Caco-2 (cell line): ENCODE measurements at regions not wholly inside any gene's neighbourhood (a gene's known extent, or its start where the extent isn't known, plus 50 kb on each side); places are given as distances from the start of the nearest gene placed in this dataset.

Experiments
- BruUV-seq: library from RNA; stranded (reverse); fragments of 400-500 nt; replicated peaks from 2 replicates; lab custom pipeline; 2021; lab: Mats Ljungman, UMichigan
- CTCF ChIA-PET: fragments of 300-600 bp; sonication (Branson Sonifier 250); formaldehyde crosslinking; loops from one replicate; lab custom pipeline; 2022; ENCODE audit warnings: antibody characterized with exemption; lab: Charles Lee
- POLR2A ChIA-PET: fragments of 300-600 bp; sonication (Branson Sonifier 250); formaldehyde crosslinking; loops from one replicate; lab custom pipeline; 2022; ENCODE audit warnings: antibody characterized with exemption; lab: Charles Lee
- DNase-seq, 2 experiments: peaks; one replicate each; pipeline versions ENCODE4 v3.0.0 to v3.0.0-alpha.2; 2020 to 2022
- H3K27me3 ChIP-seq: replicated peaks from 2 replicates; pipeline ENCODE4 v1.6.0; 2011; ENCODE audit warnings: low read length; ENCODE audit not compliant: control insufficient read depth, insufficient read depth
- H3K36me3 ChIP-seq: 2 replicates; pipeline ENCODE4 v1.5.1; 2011; ENCODE audit warnings: low read length; ENCODE audit not compliant: control insufficient read depth, insufficient read depth
- H3K4me1 ChIP-seq: fragments of 250-450 bp; sonication (Bioruptor Pico); 2 replicates; pipeline ENCODE4 v1.5.1; 2020; ENCODE audit warnings: mild to moderate bottlenecking
- H3K4me3 ChIP-seq: 2 replicates; pipeline ENCODE4 v1.5.1; 2011; ENCODE audit warnings: low read depth, mild to moderate bottlenecking, control low read depth, low read length
- H3K9me3 ChIP-seq: fragments of 250-450 bp; sonication (Bioruptor Pico); 2 replicates; pipeline ENCODE4 v1.5.1; 2020; ENCODE audit warnings: mild to moderate bottlenecking, moderate library complexity
- H3K27ac Mint-ChIP-seq: one replicate; pipeline ENCODE4 v1.8.0; 2022; ENCODE audit warnings: mixed read lengths; ENCODE audit not compliant: unreplicated experiment
- H3K27me3 Mint-ChIP-seq: one replicate; pipeline ENCODE4 v1.8.0; 2022; ENCODE audit warnings: mixed read lengths; ENCODE audit not compliant: insufficient read depth, unreplicated experiment
- H3K36me3 Mint-ChIP-seq: one replicate; pipeline ENCODE4 v1.8.0; 2022; ENCODE audit warnings: mild to moderate bottlenecking, mixed read lengths; ENCODE audit not compliant: insufficient read depth, unreplicated experiment
- H3K4me1 Mint-ChIP-seq: one replicate; pipeline ENCODE4 v1.8.0; 2022; ENCODE audit warnings: low read depth, mixed read lengths; ENCODE audit not compliant: unreplicated experiment
- H3K4me3 Mint-ChIP-seq: one replicate; pipeline ENCODE4 v1.8.0; 2022; ENCODE audit warnings: mild to moderate bottlenecking, moderate library complexity, mixed read lengths; ENCODE audit not compliant: unreplicated experiment
- H3K9me3 Mint-ChIP-seq: one replicate; pipeline ENCODE4 v1.8.0; 2022; ENCODE audit warnings: mixed read lengths; ENCODE audit not compliant: unreplicated experiment
- intact Hi-C: fragments of 100-400 bp; cut with micrococcal nuclease; formaldehyde crosslinking; loops from one replicate; pipeline ENCODE4 v1.10.0; 2022; ENCODE audit not compliant: unreplicated experiment
- TF ChIP-seq, protein P1 (sequence below), 2 experiments: fragments of 200-600 bp in 1 of 2; IDR thresholded peaks; 1 replicate in 1 of 2; 2 replicates in 1 of 2; pipeline versions ENCODE4 v1.5.1 to v1.8.0; 2011 to 2022; ENCODE audit warnings: antibody characterized with exemption in 1 of 2, control low read depth in 1 of 2, inconsistent platforms in 1 of 2, low read depth in 1 of 2, low read length in 1 of 2, mild to moderate bottlenecking in 1 of 2, moderate library complexity in 1 of 2; ENCODE audit not compliant: insufficient read depth in 1 of 2, severe bottlenecking in 1 of 2, unreplicated experiment in 1 of 2

DNA sequence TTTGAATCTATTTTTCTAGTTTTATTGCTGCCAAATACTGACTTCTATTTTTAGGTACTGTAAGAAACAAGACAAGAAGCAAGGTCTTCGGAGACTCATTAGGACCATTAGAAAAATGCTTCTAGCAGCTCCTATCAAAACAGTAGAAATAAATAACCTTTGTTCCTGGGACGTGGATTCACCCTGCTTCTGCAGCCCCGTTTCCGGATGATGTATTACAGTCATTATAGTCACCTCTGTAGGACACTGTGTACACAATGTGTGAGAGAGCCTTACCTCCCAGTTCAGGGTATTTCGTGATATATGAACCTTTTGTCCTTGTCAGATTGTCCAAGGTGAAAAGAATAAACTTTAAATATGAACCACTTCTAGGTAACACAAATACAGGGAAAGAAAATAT, 484.0 kb upstream of the TECRL start:
- intact Hi-C loops, result no loop called here
- TF ChIP-seq, protein P1, sequence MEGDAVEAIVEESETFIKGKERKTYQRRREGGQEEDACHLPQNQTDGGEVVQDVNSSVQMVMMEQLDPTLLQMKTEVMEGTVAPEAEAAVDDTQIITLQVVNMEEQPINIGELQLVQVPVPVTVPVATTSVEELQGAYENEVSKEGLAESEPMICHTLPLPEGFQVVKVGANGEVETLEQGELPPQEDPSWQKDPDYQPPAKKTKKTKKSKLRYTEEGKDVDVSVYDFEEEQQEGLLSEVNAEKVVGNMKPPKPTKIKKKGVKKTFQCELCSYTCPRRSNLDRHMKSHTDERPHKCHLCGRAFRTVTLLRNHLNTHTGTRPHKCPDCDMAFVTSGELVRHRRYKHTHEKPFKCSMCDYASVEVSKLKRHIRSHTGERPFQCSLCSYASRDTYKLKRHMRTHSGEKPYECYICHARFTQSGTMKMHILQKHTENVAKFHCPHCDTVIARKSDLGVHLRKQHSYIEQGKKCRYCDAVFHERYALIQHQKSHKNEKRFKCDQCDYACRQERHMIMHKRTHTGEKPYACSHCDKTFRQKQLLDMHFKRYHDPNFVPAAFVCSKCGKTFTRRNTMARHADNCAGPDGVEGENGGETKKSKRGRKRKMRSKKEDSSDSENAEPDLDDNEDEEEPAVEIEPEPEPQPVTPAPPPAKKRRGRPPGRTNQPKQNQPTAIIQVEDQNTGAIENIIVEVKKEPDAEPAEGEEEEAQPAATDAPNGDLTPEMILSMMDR (IDR thresholded peaks at IDR 0.05; ENCODE audit: insufficient read depth in 1 of 2, low read depth in 1 of 2, low read length in 1 of 2, severe bottlenecking in 1 of 2, unreplicated experiment in 1 of 2), result no peak
- Histone ChIP-seq H3K9me3 (no peaks in the 10 kb centered on the region), H3K36me3 (no peaks in the 10 kb centered on the region), H3K27me3 (no peaks in the 10 kb centered on the region), H3K4me1 (no peaks in the 10 kb centered on the region), H3K4me3 (no peak overlapping the region)
- Mint-ChIP-seq H3K27ac (no peak overlapping the region), H3K27me3 (no peaks in the 10 kb centered on the region), H3K36me3 (no peaks in the 10 kb centered on the region), H3K4me3 (no peak overlapping the region), H3K9me3 (no peaks in the 10 kb centered on the region), H3K4me1 (no peaks in the 10 kb centered on the region)
- DNase-seq, result no peak
- no TSS peak for BruUV-seq
- POLR2A ChIA-PET, result no interaction called here
- CTCF ChIA-PET, result no interaction called here

DNA sequence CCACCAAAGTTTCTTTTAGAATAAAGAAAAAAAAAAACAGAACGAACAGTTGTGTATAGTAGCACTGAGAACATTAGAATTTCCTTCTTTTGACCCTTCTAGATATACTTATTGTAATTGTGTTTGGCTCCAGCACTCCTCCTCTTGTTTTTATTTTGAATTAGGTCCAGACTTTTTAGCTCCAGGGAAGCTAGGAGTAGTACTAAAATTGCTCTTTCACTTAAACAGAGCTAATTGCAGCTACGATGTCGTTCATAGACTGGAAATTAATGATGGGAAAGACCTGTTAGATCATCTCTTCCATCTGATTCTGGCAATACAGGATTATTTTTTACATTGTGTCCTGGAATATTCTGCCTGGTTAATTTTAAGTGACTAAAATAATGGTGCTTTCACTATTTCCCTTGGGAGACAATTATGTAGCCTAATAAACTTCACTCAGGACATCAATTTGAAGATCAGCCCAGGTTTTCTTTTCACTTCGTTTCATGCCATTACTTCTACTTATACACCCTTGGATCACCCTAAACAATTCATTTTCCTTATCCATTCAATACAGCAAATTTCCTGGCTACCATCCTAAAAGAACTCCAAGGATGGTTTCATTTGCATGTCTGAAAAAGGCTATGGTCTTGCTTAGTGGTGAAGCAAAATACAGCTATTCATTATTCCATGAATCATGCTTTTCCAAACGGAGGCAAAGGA, 480.8 kb upstream of the TECRL start:
- Mint-ChIP-seq H3K9me3 (no peaks in the 10 kb centered on the region), H3K36me3 (no peaks in the 10 kb centered on the region), H3K4me3 (no peak overlapping the region), H3K27me3 (no peaks in the 10 kb centered on the region), H3K27ac (no peak overlapping the region), H3K4me1 (no peaks in the 10 kb centered on the region)
- ChIA-PET CTCF (no interaction called here), POLR2A (no interaction called here)
- BruUV-seq, result no TSS peak
- intact Hi-C loops, result no loop called here
- H3K4me1 ChIP-seq, result no peaks in the 10 kb centered on the region
- TF ChIP-seq, protein P1 (IDR thresholded peaks at IDR 0.05; ENCODE audit: insufficient read depth in 1 of 2, low read depth in 1 of 2, low read length in 1 of 2, severe bottlenecking in 1 of 2, unreplicated experiment in 1 of 2), result no peak
- no peak for DNase-seq
- H3K9me3 ChIP-seq, result no peaks in the 10 kb centered on the region
- H3K27me3 ChIP-seq, result no peaks in the 10 kb centered on the region
- no peak overlapping the region for H3K4me3 ChIP-seq
- no peaks in the 10 kb centered on the region for H3K36me3 ChIP-seq

DNA sequence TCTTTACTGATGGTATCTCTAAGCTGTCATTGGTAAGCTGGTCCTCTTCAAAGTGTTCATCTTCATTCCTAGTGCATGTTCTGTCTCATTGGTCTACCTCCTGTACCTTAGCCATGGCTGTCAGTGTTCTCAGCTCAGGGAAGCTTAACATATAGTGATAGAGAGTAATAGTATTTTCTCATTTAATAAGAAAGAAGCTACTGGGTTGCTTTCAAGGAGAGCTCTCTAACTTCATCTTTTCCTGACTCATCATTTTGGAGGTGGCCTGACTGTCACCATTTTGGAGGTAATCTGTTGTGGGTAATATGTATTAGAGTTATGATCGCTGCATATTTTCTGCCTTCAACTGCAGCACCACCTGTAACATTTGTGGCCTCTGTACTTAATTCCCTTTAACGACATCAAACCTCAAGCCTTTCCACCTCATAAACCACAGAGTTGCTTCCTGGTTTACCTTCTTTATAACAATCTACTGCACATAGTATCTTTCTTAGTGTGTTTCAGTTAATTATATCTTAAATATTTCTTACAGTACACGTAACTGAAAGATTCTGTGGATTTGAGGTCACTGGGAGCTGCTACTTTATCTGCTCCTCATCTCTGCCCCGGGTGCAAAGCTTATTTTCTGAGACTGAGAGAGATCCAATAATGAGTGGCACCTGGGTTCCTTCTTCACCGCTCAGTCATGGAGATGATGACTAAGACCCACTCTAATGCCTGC, 474.0 kb upstream of the TECRL start:
- Histone ChIP-seq H3K36me3 (no peaks in the 10 kb centered on the region), H3K4me3 (no peak overlapping the region), H3K27me3 (no peaks in the 10 kb centered on the region), H3K4me1 (no peaks in the 10 kb centered on the region), H3K9me3 (no peaks in the 10 kb centered on the region)
- TF ChIP-seq, protein P1 (IDR thresholded peaks at IDR 0.05; ENCODE audit: insufficient read depth in 1 of 2, low read depth in 1 of 2, low read length in 1 of 2, severe bottlenecking in 1 of 2, unreplicated experiment in 1 of 2), result no peak
- no TSS peak for BruUV-seq
- Mint-ChIP-seq H3K4me3 (no peak overlapping the region), H3K9me3 (no peaks in the 10 kb centered on the region), H3K4me1 (no peaks in the 10 kb centered on the region), H3K36me3 (no peaks in the 10 kb centered on the region), H3K27ac (no peak overlapping the region), H3K27me3 (no peaks in the 10 kb centered on the region)
- POLR2A ChIA-PET, result no interaction called here
- no peak for DNase-seq
- CTCF ChIA-PET, result no interaction called here
- intact Hi-C loops, result no loop called here
